Endodermal cell (in vitro differentiated cells): ENCODE measurements at regions not wholly inside any gene's neighbourhood (a gene's known extent, or its start where the extent isn't known, plus 50 kb on each side); places are given as distances from the start of the nearest gene placed in this dataset.

ENCODE experiments used
- DNase-seq: peaks from one replicate; pipeline ENCODE4 v3.0.0-alpha.2; 2017
- H3K27ac ChIP-seq: 2 replicates; pipeline ENCODE4 v1.5.1; 2013; ENCODE audit warnings: mild to moderate bottlenecking, low read depth, low read length, moderate library complexity
- H3K27me3 ChIP-seq: 2 replicates; pipeline ENCODE4 v1.6.1; 2013; ENCODE audit warnings: mild to moderate bottlenecking, low read length, moderate library complexity; ENCODE audit not compliant: insufficient read depth, control insufficient read depth, poor library complexity, severe bottlenecking
- H3K36me3 ChIP-seq: 2 replicates; pipeline ENCODE4 v1.7.0; 2013; ENCODE audit warnings: mild to moderate bottlenecking, low read length, moderate library complexity; ENCODE audit not compliant: control insufficient read depth, insufficient read depth
- H3K4me1 ChIP-seq: one replicate; pipeline ENCODE4 v1.7.0; 2013; ENCODE audit warnings: low read length; ENCODE audit not compliant: control insufficient read depth, insufficient read depth
- H3K4me3 ChIP-seq: 2 replicates; pipeline ENCODE4 v1.5.1; 2013; ENCODE audit warnings: mild to moderate bottlenecking, low read length, moderate library complexity
- H3K9ac ChIP-seq: 2 replicates; pipeline ENCODE4 v1.6.1; 2013; ENCODE audit warnings: mild to moderate bottlenecking, low read length, moderate library complexity; ENCODE audit not compliant: poor library complexity, severe bottlenecking; ENCODE audit errors: extremely low read depth
- H3K9me3 ChIP-seq: 2 replicates; pipeline ENCODE4 v1.6.1; 2013; ENCODE audit warnings: mild to moderate bottlenecking, low read length, moderate library complexity; ENCODE audit not compliant: control insufficient read depth
- H3K27ac Mint-ChIP-seq: 2 replicates; pipeline ENCODE4 v1.8.0; 2020; ENCODE audit warnings: mixed read lengths
- H3K27me3 Mint-ChIP-seq: 2 replicates; pipeline ENCODE4 v1.8.0; 2021; ENCODE audit warnings: mild to moderate bottlenecking, mixed read lengths; ENCODE audit not compliant: insufficient read depth
- H3K36me3 Mint-ChIP-seq: 2 replicates; pipeline ENCODE4 v1.8.0; 2020; ENCODE audit warnings: low read depth, mixed read lengths
- H3K4me1 Mint-ChIP-seq: 2 replicates; pipeline ENCODE4 v1.8.0; 2020; ENCODE audit warnings: mixed read lengths
- H3K4me3 Mint-ChIP-seq: 2 replicates; pipeline ENCODE4 v1.8.0; 2020; ENCODE audit warnings: mild to moderate bottlenecking, moderate library complexity, mixed read lengths
- H3K9me3 Mint-ChIP-seq: 2 replicates; pipeline ENCODE4 v1.8.0; 2020; ENCODE audit warnings: mild to moderate bottlenecking, mixed read lengths
- WGBS, 2 experiments: methylation state at CpG; one replicate each; pipeline versions ENCODE4 v1.1.5 to v1.1.7; 2013; ENCODE audit warnings: missing lambda C conversion rate in 2 of 2, mixed read lengths in 1 of 2; ENCODE audit not compliant: insufficient coverage in 1 of 2, insufficient read length in 1 of 2; 5-methylcytosine and 5-hydroxymethylcytosine counted together
- TF ChIP-seq, protein P1 (sequence below): fragments of 200-600 bp; sonication (generic); conservative IDR thresholded peaks from 2 replicates; pipeline ENCODE4 v1.5.0; 2021; ENCODE audit warnings: antibody characterized with exemption, mild to moderate bottlenecking

DNA sequence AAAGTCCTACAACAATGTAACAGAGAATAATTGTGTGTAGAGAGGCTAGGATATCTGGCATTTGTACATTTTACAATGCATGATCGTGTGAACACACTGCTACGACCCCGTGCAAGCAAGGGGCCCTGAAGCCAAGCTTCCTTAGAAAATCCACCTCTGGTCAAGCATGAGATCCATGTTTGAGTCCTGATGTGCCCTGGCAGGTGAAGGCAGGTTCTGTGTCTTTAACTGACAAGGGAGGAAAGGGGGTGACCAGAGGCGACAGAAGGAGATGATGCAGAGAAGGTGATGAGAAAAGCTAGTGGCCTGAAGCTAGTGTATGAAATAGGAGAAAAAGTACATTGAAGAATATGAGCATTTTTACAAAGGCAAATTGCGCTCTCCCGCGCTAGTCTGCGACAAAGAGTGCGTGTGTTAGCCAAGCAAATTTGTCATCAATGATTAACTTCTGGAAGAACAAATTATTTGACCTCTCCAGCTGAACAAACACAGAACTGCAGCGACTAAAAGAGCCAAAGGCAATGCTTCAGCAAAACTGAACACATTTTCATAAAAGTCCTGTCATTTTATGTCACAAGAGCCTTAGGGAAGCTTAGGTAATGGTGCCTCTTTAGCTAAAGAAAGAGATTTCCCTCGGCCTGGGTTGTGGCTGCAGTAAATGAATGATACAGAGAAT lies 101.7 kb upstream of the DAPK1 start:
- TF ChIP-seq, protein P1, sequence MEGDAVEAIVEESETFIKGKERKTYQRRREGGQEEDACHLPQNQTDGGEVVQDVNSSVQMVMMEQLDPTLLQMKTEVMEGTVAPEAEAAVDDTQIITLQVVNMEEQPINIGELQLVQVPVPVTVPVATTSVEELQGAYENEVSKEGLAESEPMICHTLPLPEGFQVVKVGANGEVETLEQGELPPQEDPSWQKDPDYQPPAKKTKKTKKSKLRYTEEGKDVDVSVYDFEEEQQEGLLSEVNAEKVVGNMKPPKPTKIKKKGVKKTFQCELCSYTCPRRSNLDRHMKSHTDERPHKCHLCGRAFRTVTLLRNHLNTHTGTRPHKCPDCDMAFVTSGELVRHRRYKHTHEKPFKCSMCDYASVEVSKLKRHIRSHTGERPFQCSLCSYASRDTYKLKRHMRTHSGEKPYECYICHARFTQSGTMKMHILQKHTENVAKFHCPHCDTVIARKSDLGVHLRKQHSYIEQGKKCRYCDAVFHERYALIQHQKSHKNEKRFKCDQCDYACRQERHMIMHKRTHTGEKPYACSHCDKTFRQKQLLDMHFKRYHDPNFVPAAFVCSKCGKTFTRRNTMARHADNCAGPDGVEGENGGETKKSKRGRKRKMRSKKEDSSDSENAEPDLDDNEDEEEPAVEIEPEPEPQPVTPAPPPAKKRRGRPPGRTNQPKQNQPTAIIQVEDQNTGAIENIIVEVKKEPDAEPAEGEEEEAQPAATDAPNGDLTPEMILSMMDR = no peak
- H3K9ac ChIP-seq = no peak overlapping the region
- H3K4me3 ChIP-seq = no peak overlapping the region
- DNase-seq = no peak
- H3K36me3 ChIP-seq = no peaks in the 10 kb centered on the region
- no peak overlapping the region for H3K27ac ChIP-seq
- peaks cover 10% of the 10 kb centered on the region for H3K36me3 Mint-ChIP-seq
- H3K27me3 Mint-ChIP-seq = no peaks in the 10 kb centered on the region
- H3K4me1 ChIP-seq = peaks cover 6% of the 10 kb centered on the region
- no peak overlapping the region for H3K27ac Mint-ChIP-seq
- peaks cover 12% of the 10 kb centered on the region for H3K9me3 Mint-ChIP-seq
- H3K4me1 Mint-ChIP-seq = peaks cover 16% of the 10 kb centered on the region
- H3K9me3 ChIP-seq = peaks cover 19% of the 10 kb centered on the region
- no peaks in the 10 kb centered on the region for H3K27me3 ChIP-seq
- no peak overlapping the region for H3K4me3 Mint-ChIP-seq
- 93 to 94% methylated on average over 8 to 11 of the region's 11 CpGs for WGBS, 2 experiments

DNA sequence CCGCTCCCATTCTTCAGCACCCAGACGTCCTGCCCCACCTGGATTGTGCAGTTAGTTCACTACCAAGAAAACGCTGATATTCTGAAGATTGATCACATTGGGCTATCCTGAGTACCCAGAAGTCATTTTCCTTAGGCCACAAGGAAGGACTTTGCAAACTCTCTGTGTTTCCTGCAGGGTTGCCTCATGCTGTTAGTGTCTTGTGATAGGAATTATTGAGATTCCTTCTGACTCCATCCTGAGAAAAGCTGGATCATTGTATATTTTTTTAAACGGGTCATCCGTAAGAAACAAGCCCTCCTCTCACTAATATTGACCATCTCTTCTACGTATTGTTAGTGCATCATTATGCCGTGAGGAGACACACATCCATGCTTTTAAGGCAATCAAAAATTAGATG lies 96.0 kb upstream of the DAPK1 start:
- H3K36me3 Mint-ChIP-seq = peaks cover 2% of the 10 kb centered on the region

DNA sequence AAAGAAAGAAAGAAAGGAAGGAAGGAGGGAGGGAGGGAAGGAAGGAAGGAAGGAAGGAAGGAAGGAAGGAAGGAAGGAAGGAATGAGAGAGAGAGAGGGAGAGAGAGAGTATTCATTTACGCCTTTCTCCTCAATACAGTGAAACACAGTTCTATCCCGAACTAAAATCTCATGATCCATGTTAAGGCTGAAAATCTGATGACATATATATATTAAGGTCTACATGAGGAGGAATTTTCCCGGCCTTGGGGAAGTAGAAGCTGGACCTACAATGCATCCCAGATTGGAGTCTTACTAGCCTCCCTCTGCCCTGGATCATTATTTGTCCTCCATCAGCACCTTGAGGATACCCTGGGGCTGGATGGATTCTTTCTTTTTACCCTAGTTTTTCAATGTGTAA lies 95.1 kb upstream of the DAPK1 start:
- H3K9me3 Mint-ChIP-seq = no peaks in the 10 kb centered on the region
- H3K27me3 Mint-ChIP-seq = no peaks in the 10 kb centered on the region
- peaks cover 2% of the 10 kb centered on the region for H3K36me3 Mint-ChIP-seq
- Histone ChIP-seq H3K27ac (no peak overlapping the region), H3K36me3 (no peaks in the 10 kb centered on the region), H3K4me1 (peaks cover 9% of the 10 kb centered on the region), H3K9me3 (no peaks in the 10 kb centered on the region), H3K9ac (no peak overlapping the region), H3K27me3 (no peaks in the 10 kb centered on the region), H3K4me3 (no peak overlapping the region)
- WGBS, 2 experiments = 94 to 100% methylated on average over 1 to 2 of the region's 3 CpGs
- H3K27ac Mint-ChIP-seq = no peak overlapping the region
- peaks cover 46% of the 10 kb centered on the region for H3K4me1 Mint-ChIP-seq
- TF ChIP-seq, protein P1 = no peak
- DNase-seq = no peak
- H3K4me3 Mint-ChIP-seq = no peak overlapping the region

More for the DNA sequence above, 96.0 kb upstream of the DAPK1 start:
- Histone ChIP-seq H3K27ac (no peak overlapping the region), H3K27me3 (no peaks in the 10 kb centered on the region), H3K4me1 (peaks cover 9% of the 10 kb centered on the region), H3K9ac (no peak overlapping the region), H3K36me3 (no peaks in the 10 kb centered on the region), H3K4me3 (no peak overlapping the region), H3K9me3 (no peaks in the 10 kb centered on the region)
- H3K9me3 Mint-ChIP-seq = no peaks in the 10 kb centered on the region
- 82 to 83% methylated on average over 6 to 7 of the region's 7 CpGs for WGBS, 2 experiments
- H3K4me3 Mint-ChIP-seq = no peak overlapping the region
- peaks cover 40% of the 10 kb centered on the region for H3K4me1 Mint-ChIP-seq
- H3K27me3 Mint-ChIP-seq = no peaks in the 10 kb centered on the region
- peak overlapping the region; percentile 73 for H3K27ac Mint-ChIP-seq
- TF ChIP-seq, protein P1 = no peak
- no peak for DNase-seq
